B cell (primary cell): ENCODE measurements at regions not wholly inside any gene's neighbourhood (a gene's known extent, or its start where the extent isn't known, plus 50 kb on each side); places are given as distances from the start of the nearest gene placed in this dataset.

Experiments
- ATAC-seq: fragments of 200-7000 bp; cut with Tn5 transposase; one replicate; pipeline ENCODE4 v1.10.0; 2021; ENCODE audit warnings: low read depth, mild to moderate bottlenecking, moderate number of reproducible peaks, moderate library complexity
- CTCF ChIA-PET: fragments of 350-600 bp; sonication (Branson Sonifier 250); formaldehyde crosslinking; loops from one replicate; lab custom pipeline; 2021; ENCODE audit warnings: antibody characterized with exemption, inconsistent platforms; lab: Charles Lee
- POLR2A ChIA-PET: fragments of 350-600 bp; sonication (Branson Sonifier 250); formaldehyde crosslinking; loops from one replicate; lab custom pipeline; 2021; ENCODE audit warnings: antibody characterized with exemption; lab: Charles Lee
- DNase-seq: peaks from one replicate; pipeline ENCODE4 v3.0.0; 2013
- H2AFZ ChIP-seq: 2 replicates; pipeline ENCODE4 v1.6.1; 2012; ENCODE audit warnings: mild to moderate bottlenecking, low read depth, low read length; ENCODE audit not compliant: insufficient read depth, poor library complexity, severe bottlenecking
- H3K27ac ChIP-seq, 2 donors: 1 replicate in 1 of 2; 2 replicates in 1 of 2; pipeline ENCODE4 v1.5.1; 2012 to 2013; ENCODE audit warnings: low read length in 2 of 2, mild to moderate bottlenecking in 2 of 2, moderate library complexity in 1 of 2
- H3K27me3 ChIP-seq, 4 experiments: fragments of 200-600 bp in 1 of 4; sonication (generic) in 1 of 4; replicated peaks in 1 of 4; 1 replicate in 2 of 4; 2 replicates in 2 of 4; pipeline versions ENCODE4 v1.6.1 to v1.7.0; 2013 to 2016; ENCODE audit warnings: low read length in 3 of 4, mild to moderate bottlenecking in 2 of 4, mixed read lengths in 1 of 4, moderate library complexity in 1 of 4; ENCODE audit not compliant: insufficient read depth in 4 of 4, control insufficient read depth in 3 of 4; ENCODE audit errors: control extremely low read depth in 1 of 4
- H3K36me3 ChIP-seq, 2 experiments: replicated peaks in 1 of 2; 1 replicate in 1 of 2; 2 replicates in 1 of 2; pipeline versions ENCODE4 v1.6.1 to v1.7.1; 2013; ENCODE audit warnings: low read length in 1 of 2; ENCODE audit not compliant: insufficient read depth in 2 of 2, control insufficient read depth in 1 of 2; ENCODE audit errors: control extremely low read depth in 1 of 2, extremely low read depth in 1 of 2
- H3K4me1 ChIP-seq, 2 donors: fragments of 200-600 bp in 1 of 2; sonication (generic) in 1 of 2; 1 replicate in 1 of 2; 2 replicates in 1 of 2; pipeline versions ENCODE4 v1.5.1 to v1.6.1; 2013 to 2017; ENCODE audit warnings: low read length in 2 of 2; ENCODE audit not compliant: control insufficient read depth in 2 of 2, insufficient read depth in 2 of 2
- H3K4me2 ChIP-seq: replicated peaks from 2 replicates; pipeline ENCODE3; 2012; ENCODE audit warnings: mild to moderate bottlenecking, low read depth, low read length; ENCODE audit not compliant: poor library complexity, severe bottlenecking
- H3K4me3 ChIP-seq, 5 experiments: fragments of 200-600 bp in 1 of 5; sonication (generic) in 1 of 5; 1 replicate in 3 of 5; 2 replicates in 2 of 5; pipeline versions ENCODE4 v1.5.1 to v1.7.0; 2011 to 2016; ENCODE audit warnings: low read length in 4 of 5, mild to moderate bottlenecking in 4 of 5, low read depth in 2 of 5, control low read depth in 1 of 5, moderate library complexity in 1 of 5; ENCODE audit not compliant: insufficient read depth in 1 of 5; ENCODE audit errors: control extremely low read depth in 1 of 5, extremely low read depth in 1 of 5
- H3K79me2 ChIP-seq: fragments of 200-600 bp; sonication (generic); one replicate; pipeline ENCODE4 v1.6.0; 2016; ENCODE audit warnings: low read length; ENCODE audit not compliant: control insufficient read depth, insufficient read depth
- H3K9ac ChIP-seq: fragments of 200-600 bp; sonication (generic); 2 replicates; pipeline ENCODE4 v1.6.1; 2017; ENCODE audit warnings: mild to moderate bottlenecking, low read length, moderate library complexity
- H3K9me3 ChIP-seq, 3 donors: one replicate each; pipeline versions ENCODE4 v1.6.1 to v1.7.1; 2013; ENCODE audit warnings: low read length in 2 of 3; ENCODE audit not compliant: control insufficient read depth in 2 of 3, insufficient read depth in 1 of 3; ENCODE audit errors: control extremely low read depth in 1 of 3
- H4K20me1 ChIP-seq: 2 replicates; pipeline ENCODE4 v1.6.0; 2012; ENCODE audit warnings: mild to moderate bottlenecking, low read length; ENCODE audit not compliant: insufficient read depth, control insufficient read depth, poor library complexity, severe bottlenecking
- H3K27ac Mint-ChIP-seq: one replicate; pipeline ENCODE4 v1.8.0; 2021; ENCODE audit warnings: mixed read lengths
- H3K27me3 Mint-ChIP-seq: one replicate; pipeline ENCODE4 v1.8.0; 2021; ENCODE audit warnings: mixed read lengths
- H3K4me1 Mint-ChIP-seq: one replicate; pipeline ENCODE4 v1.8.0; 2021; ENCODE audit warnings: mixed read lengths
- H3K4me3 Mint-ChIP-seq: one replicate; pipeline ENCODE4 v1.8.0; 2021; ENCODE audit warnings: mixed read lengths
- H3K9me3 Mint-ChIP-seq: one replicate; pipeline ENCODE4 v1.8.0; 2022; ENCODE audit warnings: mixed read lengths; ENCODE audit not compliant: insufficient read depth
- CTCF ChIP-seq: fragments of 200-600 bp; IDR thresholded peaks from one replicate; pipeline ENCODE4 v1.8.0; 2022; ENCODE audit warnings: antibody characterized with exemption, mild to moderate bottlenecking
- EZH2 ChIP-seq: IDR thresholded peaks from 2 replicates; pipeline ENCODE4 v1.6.1; 2012; ENCODE audit warnings: borderline replicate concordance, low read depth, mild to moderate bottlenecking, moderate library complexity, low read length; ENCODE audit not compliant: insufficient read depth, poor library complexity, severe bottlenecking
- WGBS: methylation state at CpG from one replicate; pipeline ENCODE4 v1.1.5; 2013; ENCODE audit warnings: missing lambda C conversion rate; ENCODE audit not compliant: insufficient coverage; 5-methylcytosine and 5-hydroxymethylcytosine counted together
- intact Hi-C: fragments of 100-400 bp; cut with micrococcal nuclease; formaldehyde crosslinking; loops from one replicate; pipeline ENCODE4 v1.10.0; 2022

GRCh38 chr2:42853549-42854206 is 61.3 kb upstream of the HAAO start:
- DNase-seq (no peak), ATAC-seq (no peak)
- Mint-ChIP-seq H3K9me3 (peaks cover 2% of the 10 kb centered on the region), H3K4me3 (no peak overlapping the region), H3K4me1 (no peaks in the 10 kb centered on the region), H3K27ac (no peak overlapping the region), H3K27me3 (peaks cover 3% of the 10 kb centered on the region)
- H2AFZ ChIP-seq, result no peak overlapping the region
- H3K9me3 ChIP-seq, result peaks cover 0 to 2% (median 0%) of the 10 kb centered on the region in 3 donors
- no peak overlapping the region for H3K27ac ChIP-seq
- CTCF ChIA-PET, result no interaction called here
- H3K9ac ChIP-seq, result no peak overlapping the region
- H3K27me3 ChIP-seq, result no peaks in the 10 kb centered on the region
- WGBS, result 93% methylated on average over 8 of the region's 12 CpGs
- POLR2A ChIA-PET, result no interaction called here
- intact Hi-C loops, result no loop called here
- H4K20me1 ChIP-seq, result no peaks in the 10 kb centered on the region
- H3K4me1 ChIP-seq, result no peaks in the 10 kb centered on the region
- TF ChIP-seq CTCF (no peak), EZH2 (no peak)
- no peak overlapping the region for H3K4me2 ChIP-seq
- no peaks in the 10 kb centered on the region for H3K36me3 ChIP-seq
- H3K4me3 ChIP-seq, result no peak overlapping the region
- H3K79me2 ChIP-seq, result no peaks in the 10 kb centered on the region

- intact Hi-C loops, result no loop called here
- Histone ChIP-seq H3K27ac (no peak overlapping the region), H3K36me3 (no peaks in the 10 kb centered on the region), H3K27me3 (no peaks in the 10 kb centered on the region), H4K20me1 (no peaks in the 10 kb centered on the region), H2AFZ (no peak overlapping the region), H3K79me2 (no peaks in the 10 kb centered on the region), H3K4me1 (no peaks in the 10 kb centered on the region), H3K4me3 (no peak overlapping the region), H3K9me3 (no peaks in the 10 kb centered on the region), H3K9ac (no peak overlapping the region), H3K4me2 (no peak overlapping the region)
- H3K4me3 Mint-ChIP-seq, result no peak overlapping the region
- peaks cover 3% of the 10 kb centered on the region for H3K27me3 Mint-ChIP-seq
- CTCF ChIA-PET, result no interaction called here
- ATAC-seq, result no peak
- no peaks in the 10 kb centered on the region for H3K4me1 Mint-ChIP-seq
- 92% methylated on average over 5 of the region's 5 CpGs for whole genome bisulfite sequencing
- H3K9me3 Mint-ChIP-seq, result no peaks in the 10 kb centered on the region
- DNase-seq, result no peak
- no peak for TF ChIP-seq EZH2
- TF ChIP-seq CTCF, result no peak
- H3K27ac Mint-ChIP-seq, result no peak overlapping the region
- POLR2A ChIA-PET, result no interaction called here
Measured at GRCh38 chr2:42852798-42853197, 60.4 kb upstream of the HAAO start.
